Right lobe of liver (tissue), 6 donors: ENCODE measurements at regions not wholly inside any gene's neighbourhood (a gene's known extent, or its start where the extent isn't known, plus 50 kb on each side); places are given as distances from the start of the nearest gene placed in this dataset.

Experiments
- ATAC-seq, 4 donors: fragments of 200-7000 bp; cut with Tn5 transposase; one replicate each; pipeline ENCODE4 v1.9.1; 2020; ENCODE audit warnings: mild to moderate bottlenecking in 4 of 4, moderate library complexity in 4 of 4
- DNase-seq, 3 donors: peaks; one replicate each; pipeline ENCODE4 v3.0.0-alpha.2; 2020
- H3K27ac ChIP-seq, 3 donors: fragments of 200-600 bp; one replicate each; pipeline ENCODE4 v1.8.0; 2022
- H3K27me3 ChIP-seq, 2 donors: fragments of 200-600 bp; one replicate each; pipeline ENCODE4 v1.8.0; 2022
- H3K36me3 ChIP-seq, 4 donors: fragments of 200-600 bp; sonication (generic) in 1 of 4; one replicate each; pipeline versions ENCODE4 v1.5.1 to v1.8.0; 2017 to 2022; ENCODE audit warnings: control low read depth in 1 of 4
- H3K4me1 ChIP-seq, 4 donors: fragments of 200-600 bp; sonication (generic) in 1 of 4; one replicate each; pipeline versions ENCODE4 v1.5.1 to v1.8.0; 2017 to 2022; ENCODE audit warnings: control low read depth in 1 of 4
- H3K4me3 ChIP-seq, 3 donors: fragments of 200-600 bp; one replicate each; pipeline ENCODE4 v1.8.0; 2022
- H3K9me3 ChIP-seq, 4 donors: fragments of 200-600 bp; sonication (generic) in 1 of 4; one replicate each; pipeline versions ENCODE4 v1.5.1 to v1.8.0; 2017 to 2022; ENCODE audit warnings: control low read depth in 1 of 4
- POLR2A ChIP-seq: fragments of 450-650 bp; IDR thresholded peaks from one replicate; pipeline ENCODE4 v1.6.1; 2017; ENCODE audit warnings: antibody characterized with exemption, mild to moderate bottlenecking
- WGBS: methylation state at CpG from one replicate; pipeline ENCODE4 v1.1.6; 2018; ENCODE audit warnings: low coverage, low lambda C conversion rate; ENCODE audit not compliant: insufficient coverage; ENCODE audit errors: missing lambda C conversion rate; 5-methylcytosine and 5-hydroxymethylcytosine counted together
- intact Hi-C, 2 donors: fragments of 100-400 bp; cut with DNase I; formaldehyde crosslinking; loops; one replicate each; pipeline versions ENCODE4 v1.11.2 to v1.14.1; 2022
- TF ChIP-seq, protein P1 (sequence below), 4 donors: fragments of 200-600 bp in 3 of 4; fragments of 450-650 bp in 1 of 4; IDR thresholded peaks; one replicate each; pipeline versions ENCODE4 v1.5.1 to v1.8.0; 2016 to 2022; ENCODE audit warnings: antibody characterized with exemption in 4 of 4, mild to moderate bottlenecking in 2 of 4
- donor health status: DM: no; HTN: yes; CAD: no.
- donor health status: DM: no; HTN: no; CAD: no.
- donor health status: DM: no; HTN: no; CAD: no.
- donor health status: DM: no; HTN: yes; CAD: no.
- donor health status: DM: no; HTN: yes; CAD: no.

DNA sequence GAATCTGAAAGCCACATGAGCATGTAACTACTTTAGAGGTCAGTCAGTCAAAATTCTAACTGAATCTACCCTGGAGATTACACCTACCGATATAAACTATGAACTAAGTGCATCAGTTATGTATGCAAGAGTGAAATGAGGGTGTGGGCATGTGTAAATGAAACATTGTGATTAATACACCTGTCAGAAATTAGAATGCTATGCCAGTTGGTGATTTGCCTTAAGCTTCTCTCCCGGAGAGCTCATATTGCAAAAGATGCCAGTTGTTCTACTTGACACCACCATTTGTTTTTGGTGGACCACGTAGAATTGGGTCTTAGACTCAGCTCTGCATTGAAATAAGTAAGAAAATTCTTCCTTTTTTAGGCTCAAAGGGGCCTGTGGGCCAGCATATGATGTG is 91.0 kb upstream of the KBTBD8 start:
- no peak for DNase-seq
- TF ChIP-seq POLR2A = no peak
- TF ChIP-seq, protein P1, sequence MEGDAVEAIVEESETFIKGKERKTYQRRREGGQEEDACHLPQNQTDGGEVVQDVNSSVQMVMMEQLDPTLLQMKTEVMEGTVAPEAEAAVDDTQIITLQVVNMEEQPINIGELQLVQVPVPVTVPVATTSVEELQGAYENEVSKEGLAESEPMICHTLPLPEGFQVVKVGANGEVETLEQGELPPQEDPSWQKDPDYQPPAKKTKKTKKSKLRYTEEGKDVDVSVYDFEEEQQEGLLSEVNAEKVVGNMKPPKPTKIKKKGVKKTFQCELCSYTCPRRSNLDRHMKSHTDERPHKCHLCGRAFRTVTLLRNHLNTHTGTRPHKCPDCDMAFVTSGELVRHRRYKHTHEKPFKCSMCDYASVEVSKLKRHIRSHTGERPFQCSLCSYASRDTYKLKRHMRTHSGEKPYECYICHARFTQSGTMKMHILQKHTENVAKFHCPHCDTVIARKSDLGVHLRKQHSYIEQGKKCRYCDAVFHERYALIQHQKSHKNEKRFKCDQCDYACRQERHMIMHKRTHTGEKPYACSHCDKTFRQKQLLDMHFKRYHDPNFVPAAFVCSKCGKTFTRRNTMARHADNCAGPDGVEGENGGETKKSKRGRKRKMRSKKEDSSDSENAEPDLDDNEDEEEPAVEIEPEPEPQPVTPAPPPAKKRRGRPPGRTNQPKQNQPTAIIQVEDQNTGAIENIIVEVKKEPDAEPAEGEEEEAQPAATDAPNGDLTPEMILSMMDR (IDR thresholded peaks at IDR 0.05) = no peak
- WGBS = 72% methylated on average over 3 of the region's 3 CpGs
- H3K4me1 ChIP-seq = no peaks in the 10 kb centered on the region
- no peaks in the 10 kb centered on the region for H3K9me3 ChIP-seq
- H3K27me3 ChIP-seq = no peaks in the 10 kb centered on the region
- intact Hi-C loops = no loop called here
- no peaks in the 10 kb centered on the region for H3K36me3 ChIP-seq
- no peak overlapping the region for H3K4me3 ChIP-seq
- ATAC-seq = no peak
- H3K27ac ChIP-seq = no peak overlapping the region

DNA sequence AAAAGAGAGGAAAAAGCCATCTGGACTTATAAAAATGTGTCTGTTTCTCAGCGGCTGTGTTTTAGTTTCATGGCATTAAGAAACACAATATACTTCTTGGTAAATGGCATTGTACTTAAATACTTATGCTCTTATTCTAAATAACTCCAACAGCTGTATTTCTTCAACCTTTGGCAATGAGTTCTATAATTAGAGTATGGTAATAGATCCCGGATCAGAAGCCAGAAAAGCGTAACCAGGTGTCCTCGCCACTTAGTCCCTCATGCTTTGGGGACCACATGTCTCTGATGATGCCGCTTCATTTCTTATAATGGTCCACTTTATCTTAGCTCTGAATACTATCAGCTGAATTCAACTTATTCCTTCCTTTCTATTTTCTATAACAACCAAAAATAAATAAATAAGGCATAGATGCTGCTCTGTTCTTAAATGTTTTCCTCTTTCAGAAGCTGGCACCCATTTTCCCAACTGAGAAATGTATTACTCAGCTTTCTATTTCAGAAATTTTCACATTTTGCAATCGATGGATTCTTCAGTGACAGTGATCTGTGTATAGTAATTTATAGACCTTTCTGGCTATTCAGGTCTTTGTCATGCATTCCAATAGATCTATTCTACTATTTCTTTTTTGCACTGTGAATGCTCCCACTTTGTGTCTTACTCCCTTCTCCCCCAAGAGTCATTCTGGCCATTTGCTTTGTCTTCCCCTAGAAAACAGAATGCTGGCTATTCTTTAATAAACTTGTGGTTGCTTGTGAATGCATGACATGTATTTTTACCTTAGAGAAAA is 87.6 kb upstream of the KBTBD8 start:
- Histone ChIP-seq H3K9me3 (peaks cover 0 to 6% (median 0%) of the 10 kb centered on the region in 4 donors), H3K27ac (no peak overlapping the region), H3K4me1 (no peaks in the 10 kb centered on the region), H3K4me3 (no peak overlapping the region), H3K27me3 (no peaks in the 10 kb centered on the region), H3K36me3 (no peaks in the 10 kb centered on the region)
- DNase-seq = no peak
- TF ChIP-seq POLR2A = no peak
- TF ChIP-seq, protein P1 (IDR thresholded peaks at IDR 0.05) = no peak
- 71% methylated on average over 4 of the region's 6 CpGs for WGBS
- intact Hi-C loops = no loop called here
- no peak for ATAC-seq

DNA sequence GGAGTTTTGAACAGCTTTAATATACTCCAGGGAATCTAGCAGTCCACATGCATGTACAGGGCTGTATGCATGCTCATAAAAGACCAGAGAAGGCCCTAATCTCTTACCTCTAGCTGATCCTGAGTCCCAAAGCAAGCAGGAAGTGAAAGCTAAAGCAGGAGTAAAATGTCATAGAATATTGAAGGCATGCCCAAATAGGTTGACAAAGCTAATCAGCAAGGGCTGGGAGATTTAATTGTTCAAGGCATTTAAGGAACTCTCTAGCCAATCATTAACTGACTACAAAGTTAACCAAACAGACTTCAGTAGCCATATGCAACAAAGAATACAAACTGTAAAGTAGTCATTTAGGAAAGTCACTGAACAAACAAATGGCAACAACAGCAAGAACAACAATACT is 85.8 kb upstream of the KBTBD8 start:
- Histone ChIP-seq H3K4me3 (no peak overlapping the region), H3K27ac (no peak overlapping the region), H3K36me3 (no peaks in the 10 kb centered on the region), H3K27me3 (no peaks in the 10 kb centered on the region), H3K9me3 (peaks cover 0 to 6% (median 0%) of the 10 kb centered on the region in 4 donors), H3K4me1 (no peaks in the 10 kb centered on the region)
- DNase-seq = no peak
- intact Hi-C loops = no loop called here
- no peak for TF ChIP-seq POLR2A
- TF ChIP-seq, protein P1 (IDR thresholded peaks at IDR 0.05) = no peak
- ATAC-seq = no peak

DNA sequence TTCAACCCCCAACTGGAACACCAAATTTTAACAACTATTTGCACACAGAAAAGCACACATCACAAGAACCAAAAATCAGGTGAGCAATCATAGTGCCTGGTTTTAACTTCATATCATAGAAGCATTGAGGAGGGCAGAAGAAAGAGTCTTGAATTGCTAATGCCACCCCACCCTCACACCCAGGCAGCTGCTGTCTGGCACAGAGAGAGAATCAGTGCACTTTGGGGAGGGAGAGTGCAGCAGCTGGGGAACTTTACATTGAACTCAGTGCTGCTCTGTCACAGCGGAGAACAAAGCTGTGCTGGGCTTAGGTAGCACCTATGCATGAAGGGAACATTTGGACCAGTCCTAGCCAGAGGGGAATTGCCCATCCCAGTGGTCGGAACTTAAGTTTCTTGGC is 76.0 kb upstream of the KBTBD8 start:
- TF ChIP-seq, protein P1 (IDR thresholded peaks at IDR 0.05) = no peak
- no peak for TF ChIP-seq POLR2A
- intact Hi-C loops = no loop called here
- 69% methylated on average over 2 of the region's 2 CpGs for WGBS
- Histone ChIP-seq H3K4me1 (no peaks in the 10 kb centered on the region), H3K9me3 (no peaks in the 10 kb centered on the region), H3K4me3 (no peak overlapping the region), H3K27ac (no peak overlapping the region), H3K36me3 (no peaks in the 10 kb centered on the region), H3K27me3 (no peaks in the 10 kb centered on the region)
- ATAC-seq (no peak), DNase-seq (no peak)

DNA sequence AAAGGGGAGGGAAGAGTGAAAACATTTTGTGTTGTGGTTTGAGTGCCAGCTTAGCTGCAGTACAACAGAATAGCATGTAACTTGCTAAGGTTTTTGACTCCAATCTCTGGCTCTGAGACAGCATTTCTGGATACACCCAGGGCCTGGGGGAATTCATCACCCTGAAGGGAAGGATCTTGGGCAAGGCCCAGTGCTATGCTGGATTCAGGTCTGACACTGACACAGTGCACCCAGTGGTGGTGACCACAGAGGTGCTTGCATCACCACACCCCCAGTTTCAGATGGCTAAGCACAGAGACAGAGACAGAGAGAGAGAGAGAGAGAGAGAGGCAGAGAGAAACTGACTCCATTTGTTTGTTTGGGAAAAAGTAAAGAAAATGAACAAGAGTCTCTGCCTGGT is 74.1 kb upstream of the KBTBD8 start:
- ATAC-seq (no peak), DNase-seq (no peak)
- no peak overlapping the region for H3K27ac ChIP-seq
- H3K4me3 ChIP-seq = no peak overlapping the region
- no peaks in the 10 kb centered on the region for H3K27me3 ChIP-seq
- intact Hi-C loops = no loop called here
- TF ChIP-seq, protein P1 (IDR thresholded peaks at IDR 0.05) = no peak
- TF ChIP-seq POLR2A = no peak
- no peaks in the 10 kb centered on the region for H3K9me3 ChIP-seq
- no peaks in the 10 kb centered on the region for H3K36me3 ChIP-seq
- H3K4me1 ChIP-seq = no peaks in the 10 kb centered on the region
